ENCODE measurements at regions not wholly inside any gene's neighbourhood (a gene's known extent, or its start where the extent isn't known, plus 50 kb on each side); places are given as distances from the start of the nearest gene placed in this dataset.
"Not testable (repeated sequence)": the region's sequence is repeated elsewhere in the genome, so short reads cannot be mapped to it uniquely, and the experiment has no call there.

DNA sequence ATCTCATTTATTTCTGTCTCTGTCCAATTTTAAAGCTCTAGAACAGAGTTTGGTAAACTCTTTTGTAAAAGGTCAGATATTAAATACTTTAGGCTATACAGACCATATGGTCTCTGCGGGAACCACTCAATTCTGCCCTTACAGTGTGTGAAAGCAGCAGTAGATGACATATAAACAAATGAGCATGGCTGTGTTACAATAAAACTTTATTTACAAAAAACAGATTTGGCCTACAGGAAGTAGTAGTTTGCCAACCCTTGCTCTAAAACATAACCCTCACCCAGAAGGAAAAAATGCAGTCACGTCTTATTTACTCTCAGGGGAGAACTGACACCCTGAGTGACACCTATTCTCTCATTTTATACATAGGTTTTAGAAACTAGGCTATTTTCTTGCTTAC, 220.4 kb downstream of the DEPDC1B start:
- Histone ChIP-seq H3K27me3 (ENCODE audit: control insufficient read depth, insufficient read depth, low read length) (no peaks in the 10 kb centered on the region), H3K4me1 (ENCODE audit: control insufficient read depth, insufficient read depth, low read length) (no peaks in the 10 kb centered on the region), H3K27ac (ENCODE audit: low read depth, low read length) (no peak overlapping the region), H3K4me3 (ENCODE audit: low read depth, low read length) (no peak overlapping the region), H3K9me3 (ENCODE audit: control insufficient read depth, insufficient read depth, low read length) (no peaks in the 10 kb centered on the region), H3K36me3 (ENCODE audit: control insufficient read depth, insufficient read depth, low read length) (no peaks in the 10 kb centered on the region)
- no CpG with 5 or more reads among the region's 2 CpGs for WGBS (ENCODE audit: insufficient coverage)
- DNase-seq (ENCODE audit: low read depth in 4 of 6, low spot score in 6 of 6), result no peak

DNA sequence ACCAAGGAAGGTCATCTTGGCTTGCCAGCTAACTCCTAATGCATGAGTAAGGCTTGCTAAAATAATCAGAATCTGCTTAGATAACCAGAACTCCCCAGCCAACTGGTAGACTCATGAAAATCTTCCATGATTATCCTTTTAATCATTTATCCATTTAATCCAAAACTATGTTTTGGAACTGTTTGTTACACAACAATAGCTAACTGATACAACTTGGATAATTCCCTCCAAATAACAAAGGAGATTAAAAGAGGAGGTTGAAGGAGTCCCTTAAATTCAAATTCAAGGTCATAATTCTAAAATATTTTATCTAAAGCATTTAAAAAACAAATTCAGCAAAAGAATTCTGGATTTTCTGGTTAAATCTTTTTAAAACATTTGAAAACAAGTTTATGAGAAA, 222.1 kb downstream of the DEPDC1B start:
- no peak overlapping the region for H3K4me3 ChIP-seq (ENCODE audit: low read depth, low read length)
- no peaks in the 10 kb centered on the region for H3K27me3 ChIP-seq (ENCODE audit: control insufficient read depth, insufficient read depth, low read length)
- no peak overlapping the region for H3K27ac ChIP-seq (ENCODE audit: low read depth, low read length)
- H3K9me3 ChIP-seq (ENCODE audit: control insufficient read depth, insufficient read depth, low read length), result no peaks in the 10 kb centered on the region
- no peaks in the 10 kb centered on the region for H3K36me3 ChIP-seq (ENCODE audit: control insufficient read depth, insufficient read depth, low read length)
- DNase-seq (ENCODE audit: low read depth in 4 of 6, low spot score in 6 of 6), result no peak
- no peaks in the 10 kb centered on the region for H3K4me1 ChIP-seq (ENCODE audit: control insufficient read depth, insufficient read depth, low read length)

GRCh38 chr5:60473654-60474053, 226.3 kb downstream of the DEPDC1B start:
- Histone ChIP-seq H3K27ac (ENCODE audit: low read depth, low read length) (no peak overlapping the region), H3K36me3 (ENCODE audit: control insufficient read depth, insufficient read depth, low read length) (no peaks in the 10 kb centered on the region), H3K4me1 (ENCODE audit: control insufficient read depth, insufficient read depth, low read length) (no peaks in the 10 kb centered on the region), H3K27me3 (ENCODE audit: control insufficient read depth, insufficient read depth, low read length) (no peaks in the 10 kb centered on the region), H3K4me3 (ENCODE audit: low read depth, low read length) (no peak overlapping the region), H3K9me3 (ENCODE audit: control insufficient read depth, insufficient read depth, low read length) (no peaks in the 10 kb centered on the region)
- DNase-seq (ENCODE audit: low read depth in 4 of 6, low spot score in 6 of 6), result no peak
- WGBS (ENCODE audit: insufficient coverage), result 38% methylated on average over 3 of the region's 3 CpGs

DNA sequence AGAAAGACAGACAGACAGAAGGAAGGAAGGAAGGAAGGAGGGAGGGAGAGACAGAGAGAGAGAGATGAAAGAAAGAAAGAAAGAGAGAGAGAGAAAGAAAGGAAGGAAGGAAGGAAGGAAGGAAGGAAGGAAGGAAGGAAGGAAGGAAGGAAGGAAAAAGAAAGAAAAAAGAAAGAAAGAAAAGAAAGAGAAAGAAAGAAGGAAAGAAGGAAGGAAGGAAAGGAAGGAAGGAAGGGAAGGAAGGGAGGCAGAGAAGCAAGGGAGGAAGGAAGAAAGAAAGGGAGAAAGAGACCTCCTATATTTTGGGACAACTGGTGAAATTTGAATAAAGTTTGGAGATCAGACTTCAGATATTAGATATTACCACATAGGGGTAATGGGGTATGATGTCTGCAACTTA, 226.9 kb downstream of the DEPDC1B start:
- not testable (repeated sequence) for H3K27me3 ChIP-seq (ENCODE audit: control insufficient read depth, insufficient read depth, low read length); H3K4me1 ChIP-seq (ENCODE audit: control insufficient read depth, insufficient read depth, low read length); DNase-seq (ENCODE audit: low read depth in 4 of 6, low spot score in 6 of 6); H3K9me3 ChIP-seq (ENCODE audit: control insufficient read depth, insufficient read depth, low read length); H3K4me3 ChIP-seq (ENCODE audit: low read depth, low read length); H3K27ac ChIP-seq (ENCODE audit: low read depth, low read length); H3K36me3 ChIP-seq (ENCODE audit: control insufficient read depth, insufficient read depth, low read length)

DNA sequence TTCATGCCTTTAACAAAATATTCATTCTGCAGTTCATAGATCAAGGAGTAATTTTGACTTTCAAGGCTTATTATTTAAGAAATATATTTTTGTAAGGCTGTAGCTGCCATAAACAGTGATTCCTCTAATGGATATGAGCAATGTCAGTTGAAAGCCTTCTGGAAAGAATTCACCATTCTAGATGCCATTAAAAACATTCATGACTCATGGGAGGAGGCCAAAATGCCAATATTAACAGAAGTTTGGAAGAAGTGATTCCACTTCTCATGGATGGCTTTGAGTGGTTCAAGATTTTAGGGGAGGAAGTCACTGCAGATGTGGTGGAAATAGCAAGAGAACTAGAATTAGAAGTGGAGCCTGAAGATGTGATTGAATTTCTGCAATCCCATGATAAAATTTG, 229.1 kb downstream of the DEPDC1B start:
- DNase-seq (ENCODE audit: low read depth in 4 of 6, low spot score in 6 of 6), result no peak
- Histone ChIP-seq H3K27ac (ENCODE audit: low read depth, low read length) (no peak overlapping the region), H3K27me3 (ENCODE audit: control insufficient read depth, insufficient read depth, low read length) (no peaks in the 10 kb centered on the region), H3K4me1 (ENCODE audit: control insufficient read depth, insufficient read depth, low read length) (no peaks in the 10 kb centered on the region), H3K9me3 (ENCODE audit: control insufficient read depth, insufficient read depth, low read length) (no peaks in the 10 kb centered on the region), H3K36me3 (ENCODE audit: control insufficient read depth, insufficient read depth, low read length) (no peaks in the 10 kb centered on the region), H3K4me3 (ENCODE audit: low read depth, low read length) (no peak overlapping the region)

- 100% methylated on average over 1 of the region's 1 CpG for WGBS (ENCODE audit: insufficient coverage)
- no peaks in the 10 kb centered on the region for H3K4me1 ChIP-seq (ENCODE audit: control insufficient read depth, insufficient read depth, low read length)
- no peak overlapping the region for H3K27ac ChIP-seq (ENCODE audit: low read depth, low read length)
- H3K9me3 ChIP-seq (ENCODE audit: control insufficient read depth, insufficient read depth, low read length), result no peaks in the 10 kb centered on the region
- H3K4me3 ChIP-seq (ENCODE audit: low read depth, low read length), result no peak overlapping the region
- H3K27me3 ChIP-seq (ENCODE audit: control insufficient read depth, insufficient read depth, low read length), result no peaks in the 10 kb centered on the region
- DNase-seq (ENCODE audit: low read depth in 4 of 6, low spot score in 6 of 6), result no peak
- no peaks in the 10 kb centered on the region for H3K36me3 ChIP-seq (ENCODE audit: control insufficient read depth, insufficient read depth, low read length)
These were observed 230.7 kb downstream of the DEPDC1B start for GRCh38 chr5:60469286-60469685.

DNA sequence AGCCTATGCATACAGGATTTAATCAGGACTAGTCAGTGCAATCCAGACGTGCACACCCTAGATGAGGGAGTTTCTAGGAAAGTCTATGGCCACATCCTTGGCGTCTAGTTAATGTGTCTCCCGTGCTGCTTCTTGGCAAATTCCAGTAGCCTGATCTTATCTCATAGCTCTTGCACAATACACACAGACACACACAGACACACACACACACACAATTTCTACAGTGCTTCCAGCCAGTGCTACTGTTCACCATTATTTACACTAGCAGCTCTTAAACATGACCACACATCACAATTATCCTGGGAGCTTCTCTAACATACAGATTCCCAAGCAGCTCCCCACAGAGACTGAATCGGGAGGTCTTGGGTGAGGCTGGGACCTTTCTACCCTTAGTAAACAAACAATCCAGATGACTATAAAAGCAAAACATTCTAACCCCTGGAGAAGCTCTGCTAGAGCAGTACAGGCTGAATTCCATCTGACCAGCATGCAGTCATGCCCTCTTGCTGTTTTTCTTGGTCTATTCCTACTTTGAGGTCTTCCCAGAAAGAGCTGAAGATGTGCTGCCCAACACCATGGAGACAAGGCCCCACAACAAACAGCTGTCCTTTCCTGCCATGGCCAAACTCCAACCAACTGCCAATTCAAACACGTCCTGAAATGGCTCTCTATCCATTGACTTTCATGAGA, 236.6 kb downstream of the DEPDC1B start:
- H3K36me3 ChIP-seq (ENCODE audit: control insufficient read depth, insufficient read depth, low read length), result no peaks in the 10 kb centered on the region
- WGBS (ENCODE audit: insufficient coverage), result 88% methylated on average over 4 of the region's 5 CpGs

GRCh38 chr5:60458666-60459065, 241.3 kb downstream of the DEPDC1B start:
- no peaks in the 10 kb centered on the region for H3K36me3 ChIP-seq (ENCODE audit: control insufficient read depth, insufficient read depth, low read length)
- H3K9me3 ChIP-seq (ENCODE audit: control insufficient read depth, insufficient read depth, low read length), result no peaks in the 10 kb centered on the region
- no peak overlapping the region for H3K27ac ChIP-seq (ENCODE audit: low read depth, low read length)
- 86% methylated on average over 6 of the region's 7 CpGs for whole genome bisulfite sequencing (ENCODE audit: insufficient coverage)
- H3K4me3 ChIP-seq (ENCODE audit: low read depth, low read length), result no peak overlapping the region
- no peak for DNase-seq (ENCODE audit: low read depth in 4 of 6, low spot score in 6 of 6)
- H3K4me1 ChIP-seq (ENCODE audit: control insufficient read depth, insufficient read depth, low read length), result no peaks in the 10 kb centered on the region
- no peaks in the 10 kb centered on the region for H3K27me3 ChIP-seq (ENCODE audit: control insufficient read depth, insufficient read depth, low read length)

More for the DNA sequence above, 236.6 kb downstream of the DEPDC1B start:
- Histone ChIP-seq H3K4me1 (ENCODE audit: control insufficient read depth, insufficient read depth, low read length) (no peaks in the 10 kb centered on the region), H3K9me3 (ENCODE audit: control insufficient read depth, insufficient read depth, low read length) (no peaks in the 10 kb centered on the region), H3K27ac (ENCODE audit: low read depth, low read length) (no peak overlapping the region), H3K4me3 (ENCODE audit: low read depth, low read length) (no peak overlapping the region), H3K27me3 (ENCODE audit: control insufficient read depth, insufficient read depth, low read length) (no peaks in the 10 kb centered on the region)
- peak in 1 of 6 donors; percentile 54 for DNase-seq (ENCODE audit: low read depth in 4 of 6, low spot score in 6 of 6)

DNA sequence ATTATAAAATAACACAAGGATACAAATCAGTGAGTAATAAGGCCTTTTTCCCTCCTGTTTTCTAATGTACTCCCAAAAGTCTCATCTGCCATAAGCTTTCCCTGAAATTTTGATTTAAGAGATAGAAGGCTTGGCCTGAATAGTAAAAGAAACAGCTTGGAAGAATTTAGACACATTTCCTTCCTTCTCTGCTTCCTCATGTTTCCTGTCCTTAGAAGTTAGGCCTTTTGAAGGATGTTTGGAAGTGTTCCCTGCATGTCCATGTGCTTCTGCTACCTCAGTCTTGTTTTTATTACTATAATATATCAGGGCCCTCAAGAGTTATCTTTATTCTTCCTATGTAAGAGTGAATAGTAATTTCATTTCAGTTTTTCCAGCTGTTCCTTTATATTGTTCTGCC, 242.7 kb downstream of the DEPDC1B start:
- no peaks in the 10 kb centered on the region for H3K36me3 ChIP-seq (ENCODE audit: control insufficient read depth, insufficient read depth, low read length)
- H3K9me3 ChIP-seq (ENCODE audit: control insufficient read depth, insufficient read depth, low read length), result no peaks in the 10 kb centered on the region
- DNase-seq (ENCODE audit: low read depth in 4 of 6, low spot score in 6 of 6), result peak in 1 of 6 donors; percentile 30
- no peak overlapping the region for H3K27ac ChIP-seq (ENCODE audit: low read depth, low read length)
- no peak overlapping the region for H3K4me3 ChIP-seq (ENCODE audit: low read depth, low read length)
- no peaks in the 10 kb centered on the region for H3K4me1 ChIP-seq (ENCODE audit: control insufficient read depth, insufficient read depth, low read length)
- H3K27me3 ChIP-seq (ENCODE audit: control insufficient read depth, insufficient read depth, low read length), result no peaks in the 10 kb centered on the region

DNA sequence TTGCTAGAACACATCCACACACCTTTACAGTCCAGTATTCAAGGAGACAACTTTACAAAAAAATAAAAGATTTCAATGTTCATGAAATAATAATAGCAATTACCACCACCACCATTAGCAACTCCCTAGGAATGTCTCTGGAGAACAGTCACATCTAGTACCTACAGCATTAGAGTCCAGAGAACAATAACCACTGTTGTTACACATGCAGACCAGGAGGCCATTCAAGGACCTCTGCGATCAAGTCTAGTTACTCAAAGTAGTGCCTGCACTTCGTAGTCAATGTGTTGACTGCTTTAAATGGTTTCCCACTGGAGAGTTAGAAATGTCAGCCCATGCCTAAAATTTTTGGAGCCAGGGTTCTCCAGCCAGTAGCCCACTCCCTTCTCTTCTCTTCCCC, 244.4 kb downstream of the DEPDC1B start:
- H3K9me3 ChIP-seq (ENCODE audit: control insufficient read depth, insufficient read depth, low read length), result no peaks in the 10 kb centered on the region
- H3K36me3 ChIP-seq (ENCODE audit: control insufficient read depth, insufficient read depth, low read length), result no peaks in the 10 kb centered on the region
- H3K27me3 ChIP-seq (ENCODE audit: control insufficient read depth, insufficient read depth, low read length), result no peaks in the 10 kb centered on the region
- no peak overlapping the region for H3K27ac ChIP-seq (ENCODE audit: low read depth, low read length)
- no peak overlapping the region for H3K4me3 ChIP-seq (ENCODE audit: low read depth, low read length)
- no peaks in the 10 kb centered on the region for H3K4me1 ChIP-seq (ENCODE audit: control insufficient read depth, insufficient read depth, low read length)
- no peak for DNase-seq (ENCODE audit: low read depth in 4 of 6, low spot score in 6 of 6)
- 100% methylated on average over 1 of the region's 2 CpGs for WGBS (ENCODE audit: insufficient coverage)
